ENCODE measurements at regions not wholly inside any gene's neighbourhood (a gene's known extent, or its start where the extent isn't known, plus 50 kb on each side); places are given as distances from the start of the nearest gene placed in this dataset.

DNA sequence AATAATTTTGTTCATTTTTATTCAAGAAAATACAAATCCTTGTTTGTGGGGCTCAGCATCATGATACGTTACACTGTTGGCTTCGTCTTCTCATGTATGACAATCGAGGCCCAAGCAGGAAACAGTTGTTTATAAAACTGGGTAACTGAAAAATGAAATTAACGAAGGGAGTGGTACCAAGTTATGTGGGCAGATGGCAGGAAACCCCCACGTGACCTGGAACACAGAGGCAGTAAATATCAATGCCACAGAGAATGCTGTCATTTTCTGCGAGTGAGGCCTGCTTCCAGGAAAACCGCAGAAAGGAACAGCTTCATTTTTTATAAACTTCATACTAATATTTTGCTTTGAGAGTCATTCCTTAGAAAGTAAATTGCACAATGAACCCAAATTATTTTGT, 201.0 kb upstream of the ADARB2 start:
- H3K9me3 ChIP-seq (ENCODE audit: control insufficient read depth in 1 of 2, insufficient read depth in 1 of 2, low read length in 2 of 2) = peaks cover 0 to 13% of the 10 kb centered on the region in 2 experiments
- DNase-seq (peak; percentile 9 to 86 (median 64)), ATAC-seq (ENCODE audit: poor library complexity) (peak; percentile 74)
- H3K36me3 Mint-ChIP-seq (ENCODE audit: low read depth) = no peaks in the 10 kb centered on the region
- H3K4me1 ChIP-seq (ENCODE audit: insufficient read depth, low read length) = peaks cover 21% of the 10 kb centered on the region
- ChIA-PET POLR2A (interaction anchor here (0.8 to 1.2 kb wide), 3 partner anchors 14 to 46 kb away, joined by 3 to 5 read pairs (median 4); no protein-coding TSS in a partner anchor), CTCF (no interaction called here)
- no peaks in the 10 kb centered on the region for H3K27me3 Mint-ChIP-seq
- H3K9me3 Mint-ChIP-seq = peaks cover 6% of the 10 kb centered on the region
- no peaks in the 10 kb centered on the region for H3K27me3 ChIP-seq (ENCODE audit: control insufficient read depth in 1 of 2, insufficient read depth in 2 of 2, low read length in 2 of 2)
- no peaks in the 10 kb centered on the region for H3K36me3 ChIP-seq (ENCODE audit: insufficient read depth, low read length)
- TF ChIP-seq, protein P1, sequence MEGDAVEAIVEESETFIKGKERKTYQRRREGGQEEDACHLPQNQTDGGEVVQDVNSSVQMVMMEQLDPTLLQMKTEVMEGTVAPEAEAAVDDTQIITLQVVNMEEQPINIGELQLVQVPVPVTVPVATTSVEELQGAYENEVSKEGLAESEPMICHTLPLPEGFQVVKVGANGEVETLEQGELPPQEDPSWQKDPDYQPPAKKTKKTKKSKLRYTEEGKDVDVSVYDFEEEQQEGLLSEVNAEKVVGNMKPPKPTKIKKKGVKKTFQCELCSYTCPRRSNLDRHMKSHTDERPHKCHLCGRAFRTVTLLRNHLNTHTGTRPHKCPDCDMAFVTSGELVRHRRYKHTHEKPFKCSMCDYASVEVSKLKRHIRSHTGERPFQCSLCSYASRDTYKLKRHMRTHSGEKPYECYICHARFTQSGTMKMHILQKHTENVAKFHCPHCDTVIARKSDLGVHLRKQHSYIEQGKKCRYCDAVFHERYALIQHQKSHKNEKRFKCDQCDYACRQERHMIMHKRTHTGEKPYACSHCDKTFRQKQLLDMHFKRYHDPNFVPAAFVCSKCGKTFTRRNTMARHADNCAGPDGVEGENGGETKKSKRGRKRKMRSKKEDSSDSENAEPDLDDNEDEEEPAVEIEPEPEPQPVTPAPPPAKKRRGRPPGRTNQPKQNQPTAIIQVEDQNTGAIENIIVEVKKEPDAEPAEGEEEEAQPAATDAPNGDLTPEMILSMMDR (IDR thresholded peaks at IDR 0.05) = no peak
- peak overlapping the region; percentile 3 for H3K4me3 ChIP-seq (ENCODE audit: low read length)
- peak overlapping the region; percentile 42 to 76 for H3K27ac ChIP-seq (ENCODE audit: low read depth in 1 of 2, low read length in 2 of 2)
- peak overlapping the region; percentile 93 for H3K27ac Mint-ChIP-seq
- intact Hi-C loops (cut with DNase I, micrococcal nuclease) = no loop called here
- H3K4me3 Mint-ChIP-seq = peak overlapping the region; percentile 66
- H3K4me1 Mint-ChIP-seq (ENCODE audit: low read depth) = peaks cover 46% of the 10 kb centered on the region

- ChIA-PET POLR2A (no interaction called here), CTCF (interaction anchor here (1.2 kb wide), 1 partner anchor 11 kb away, joined by 3 read pairs; no protein-coding TSS in a partner anchor)
Observed at GRCh38 chr10:1935912-1936311, 198.6 kb upstream of the ADARB2 start.

DNA sequence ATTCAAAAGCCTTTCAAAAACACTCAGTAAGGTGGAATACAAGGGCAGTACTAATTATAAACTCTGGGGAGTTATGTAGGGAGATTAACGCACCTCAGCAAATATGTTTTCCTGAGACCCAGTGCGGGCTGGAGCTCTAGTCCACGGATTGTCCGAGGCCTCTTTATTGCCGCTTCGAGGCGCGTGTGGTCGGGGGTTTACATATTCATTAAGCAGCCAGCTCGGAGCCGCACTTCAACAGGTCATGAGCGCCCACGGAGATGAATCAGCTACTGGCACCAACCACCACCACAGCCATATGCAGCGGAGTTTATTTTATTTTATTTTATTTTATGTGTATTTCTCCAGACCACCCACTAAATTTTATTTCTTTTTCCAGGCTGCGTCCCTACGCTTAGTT, 195.9 kb upstream of the ADARB2 start:
- Mint-ChIP-seq H3K4me1 (ENCODE audit: low read depth) (peaks cover 33% of the 10 kb centered on the region), H3K27me3 (no peaks in the 10 kb centered on the region), H3K36me3 (ENCODE audit: low read depth) (no peaks in the 10 kb centered on the region), H3K9me3 (peaks cover 2% of the 10 kb centered on the region), H3K27ac (peak overlapping the region; percentile 85), H3K4me3 (no peak overlapping the region)
- intact Hi-C loops (cut with DNase I, micrococcal nuclease) = no loop called here
- Histone ChIP-seq H3K36me3 (ENCODE audit: insufficient read depth, low read length) (no peaks in the 10 kb centered on the region), H3K4me1 (ENCODE audit: insufficient read depth, low read length) (peaks cover 15% of the 10 kb centered on the region), H3K27ac (ENCODE audit: low read depth in 1 of 2, low read length in 2 of 2) (no peak overlapping the region), H3K9me3 (ENCODE audit: control insufficient read depth in 1 of 2, insufficient read depth in 1 of 2, low read length in 2 of 2) (peaks cover 0 to 5% of the 10 kb centered on the region in 2 experiments), H3K27me3 (ENCODE audit: control insufficient read depth in 1 of 2, insufficient read depth in 2 of 2, low read length in 2 of 2) (no peaks in the 10 kb centered on the region), H3K4me3 (ENCODE audit: low read length) (no peak overlapping the region)
- TF ChIP-seq, protein P1 (IDR thresholded peaks at IDR 0.05) = no peak
- CTCF ChIA-PET = no interaction called here
- POLR2A ChIA-PET = no interaction called here
- ATAC-seq (ENCODE audit: poor library complexity) = no peak
- no peak for DNase-seq

More at GRCh38 chr10:1935912-1936311, 198.6 kb upstream of the ADARB2 start:
- no peaks in the 10 kb centered on the region for H3K36me3 ChIP-seq (ENCODE audit: insufficient read depth, low read length)
- H3K4me3 ChIP-seq (ENCODE audit: low read length) = no peak overlapping the region
- Mint-ChIP-seq H3K9me3 (peaks cover 2% of the 10 kb centered on the region), H3K27me3 (no peaks in the 10 kb centered on the region), H3K27ac (peak overlapping the region; percentile 31), H3K36me3 (ENCODE audit: low read depth) (no peaks in the 10 kb centered on the region), H3K4me3 (no peak overlapping the region), H3K4me1 (ENCODE audit: low read depth) (peaks cover 50% of the 10 kb centered on the region)
- no peak for DNase-seq
- no peaks in the 10 kb centered on the region for H3K27me3 ChIP-seq (ENCODE audit: control insufficient read depth in 1 of 2, insufficient read depth in 2 of 2, low read length in 2 of 2)
- peaks cover 0 to 13% of the 10 kb centered on the region in 2 experiments for H3K9me3 ChIP-seq (ENCODE audit: control insufficient read depth in 1 of 2, insufficient read depth in 1 of 2, low read length in 2 of 2)
- ATAC-seq (ENCODE audit: poor library complexity) = no peak
- peaks cover 31% of the 10 kb centered on the region for H3K4me1 ChIP-seq (ENCODE audit: insufficient read depth, low read length)
- intact Hi-C loops (cut with DNase I, micrococcal nuclease) = no loop called here
- TF ChIP-seq, protein P1 (IDR thresholded peaks at IDR 0.05) = no peak
- no peak overlapping the region for H3K27ac ChIP-seq (ENCODE audit: low read depth in 1 of 2, low read length in 2 of 2)
